BE2C (cell line): ENCODE measurements at regions not wholly inside any gene's neighbourhood (a gene's known extent, or its start where the extent isn't known, plus 50 kb on each side); places are given as distances from the start of the nearest gene placed in this dataset.
"Not testable (repeated sequence)": the region's sequence is repeated elsewhere in the genome, so short reads cannot be mapped to it uniquely, and the experiment has no call there.

ENCODE experiments used
- DNase-seq: peaks from one replicate; pipeline ENCODE4 v3.0.0-alpha.2; 2020
- H3K27me3 ChIP-seq: fragments of 250-450 bp; sonication (Bioruptor Pico); 2 replicates; pipeline ENCODE4 v1.5.1; 2020; ENCODE audit warnings: mild to moderate bottlenecking
- H3K36me3 ChIP-seq: fragments of 250-450 bp; sonication (Bioruptor Pico); 2 replicates; pipeline ENCODE4 v1.5.1; 2020; ENCODE audit warnings: mild to moderate bottlenecking
- H3K4me1 ChIP-seq: fragments of 250-450 bp; sonication (Bioruptor Pico); 2 replicates; pipeline ENCODE4 v1.5.1; 2020
- H3K4me3 ChIP-seq: 2 replicates; pipeline ENCODE4 v1.5.1; 2011; ENCODE audit warnings: low read depth, low read length
- H3K9me3 ChIP-seq: fragments of 250-450 bp; sonication (Bioruptor Pico); 2 replicates; pipeline ENCODE4 v1.5.1; 2020
- TF ChIP-seq, protein P1 (sequence below): IDR thresholded peaks from 2 replicates; pipeline ENCODE4 v1.5.1; 2012; ENCODE audit warnings: mild to moderate bottlenecking, low read depth, low read length

DNA sequence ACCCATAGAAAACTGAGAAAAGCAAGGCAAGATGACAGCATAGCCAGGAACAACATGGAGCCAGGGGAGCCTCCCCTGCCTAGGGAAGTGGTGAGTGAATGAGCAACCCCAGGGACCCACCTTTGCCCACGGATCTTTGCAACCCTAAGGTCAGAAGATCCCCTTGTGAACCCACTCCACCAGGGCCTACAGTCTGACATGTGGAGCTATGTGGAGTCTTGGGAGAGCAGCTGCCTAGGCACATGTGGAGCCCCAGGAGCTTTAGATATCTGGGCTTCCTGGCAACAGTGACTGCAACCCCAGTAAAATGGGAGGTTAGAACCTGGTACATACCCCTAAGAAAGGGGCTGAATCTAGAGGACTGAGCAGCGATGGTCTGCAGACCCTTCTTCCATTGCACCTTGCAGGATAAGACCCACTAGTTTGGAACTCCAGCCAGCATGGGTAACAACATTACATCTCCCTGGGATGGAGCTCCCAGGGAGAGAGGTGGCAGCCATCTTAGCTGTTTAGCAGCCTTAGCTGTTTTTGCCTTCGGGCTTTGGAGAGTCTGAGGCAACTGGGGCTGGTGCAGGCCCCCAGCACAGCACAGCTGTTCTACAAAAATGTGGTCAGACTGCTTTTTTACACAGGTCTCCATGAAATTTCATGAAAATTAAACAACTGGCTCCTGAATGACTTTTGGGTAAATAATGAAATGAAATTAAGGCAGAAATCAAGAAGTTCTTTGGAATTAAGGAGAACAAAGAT, 104.7 kb upstream of the TRIM2 start:
- Histone ChIP-seq H3K4me1 (no peaks in the 10 kb centered on the region), H3K27me3 (no peaks in the 10 kb centered on the region; the same call in 1 of the 2 replicates), H3K9me3 (no peaks in the 10 kb centered on the region), H3K4me3 (no peak overlapping the region), H3K36me3 (no peaks in the 10 kb centered on the region)
- DNase-seq, result no peak
- TF ChIP-seq, protein P1, sequence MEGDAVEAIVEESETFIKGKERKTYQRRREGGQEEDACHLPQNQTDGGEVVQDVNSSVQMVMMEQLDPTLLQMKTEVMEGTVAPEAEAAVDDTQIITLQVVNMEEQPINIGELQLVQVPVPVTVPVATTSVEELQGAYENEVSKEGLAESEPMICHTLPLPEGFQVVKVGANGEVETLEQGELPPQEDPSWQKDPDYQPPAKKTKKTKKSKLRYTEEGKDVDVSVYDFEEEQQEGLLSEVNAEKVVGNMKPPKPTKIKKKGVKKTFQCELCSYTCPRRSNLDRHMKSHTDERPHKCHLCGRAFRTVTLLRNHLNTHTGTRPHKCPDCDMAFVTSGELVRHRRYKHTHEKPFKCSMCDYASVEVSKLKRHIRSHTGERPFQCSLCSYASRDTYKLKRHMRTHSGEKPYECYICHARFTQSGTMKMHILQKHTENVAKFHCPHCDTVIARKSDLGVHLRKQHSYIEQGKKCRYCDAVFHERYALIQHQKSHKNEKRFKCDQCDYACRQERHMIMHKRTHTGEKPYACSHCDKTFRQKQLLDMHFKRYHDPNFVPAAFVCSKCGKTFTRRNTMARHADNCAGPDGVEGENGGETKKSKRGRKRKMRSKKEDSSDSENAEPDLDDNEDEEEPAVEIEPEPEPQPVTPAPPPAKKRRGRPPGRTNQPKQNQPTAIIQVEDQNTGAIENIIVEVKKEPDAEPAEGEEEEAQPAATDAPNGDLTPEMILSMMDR, result no peak

DNA sequence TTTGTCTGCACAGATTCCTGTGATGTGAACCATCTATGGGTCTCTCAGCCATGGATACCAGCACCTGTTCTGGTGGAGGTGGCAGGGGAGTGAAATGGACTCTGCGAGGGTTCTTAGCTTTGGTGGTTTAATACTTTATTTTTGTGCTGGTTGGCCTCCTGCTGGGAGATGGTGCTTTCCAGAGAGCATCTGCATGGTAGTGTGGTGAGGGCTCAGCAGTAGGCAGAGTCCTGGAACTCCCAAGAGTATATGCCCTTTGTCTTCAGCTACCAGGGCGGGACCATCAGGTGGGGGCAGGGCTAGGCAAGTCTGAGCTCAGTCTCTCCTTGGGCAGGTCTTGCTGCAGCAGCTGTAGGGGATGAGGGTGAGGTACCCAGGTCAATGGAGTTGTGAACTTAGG, 97.5 kb upstream of the TRIM2 start:
- not testable (repeated sequence) for H3K27me3 ChIP-seq, H3K4me1 ChIP-seq, DNase-seq, H3K4me3 ChIP-seq, H3K36me3 ChIP-seq, H3K9me3 ChIP-seq

DNA sequence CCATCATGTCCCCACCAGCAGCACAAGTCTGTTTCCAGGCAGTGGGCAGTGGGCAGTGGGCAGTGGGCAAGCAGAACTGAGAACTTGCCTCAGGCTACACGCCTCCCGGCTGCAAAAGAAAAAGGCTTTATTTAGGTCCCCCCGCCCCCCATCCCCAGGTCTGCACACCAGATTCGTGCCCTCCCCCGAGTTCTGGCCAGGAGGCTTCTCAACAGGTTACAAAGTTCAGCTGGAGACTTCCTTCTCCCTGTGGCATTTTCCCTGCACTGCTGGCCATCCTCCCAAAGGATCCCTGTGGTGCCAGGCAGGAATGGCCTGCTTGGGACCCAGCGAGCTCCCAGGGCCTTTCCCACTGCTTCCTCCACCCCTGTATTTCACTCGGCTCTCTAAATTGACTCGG, 97.0 kb upstream of the TRIM2 start:
- H3K4me3 ChIP-seq, result no peak overlapping the region
- TF ChIP-seq, protein P1, result no peak
- no peaks in the 10 kb centered on the region for H3K36me3 ChIP-seq
- DNase-seq, result no peak
- H3K4me1 ChIP-seq, result no peaks in the 10 kb centered on the region
- H3K27me3 ChIP-seq, result no peaks in the 10 kb centered on the region; the same call in 1 of the 2 replicates
- H3K9me3 ChIP-seq, result no peaks in the 10 kb centered on the region

DNA sequence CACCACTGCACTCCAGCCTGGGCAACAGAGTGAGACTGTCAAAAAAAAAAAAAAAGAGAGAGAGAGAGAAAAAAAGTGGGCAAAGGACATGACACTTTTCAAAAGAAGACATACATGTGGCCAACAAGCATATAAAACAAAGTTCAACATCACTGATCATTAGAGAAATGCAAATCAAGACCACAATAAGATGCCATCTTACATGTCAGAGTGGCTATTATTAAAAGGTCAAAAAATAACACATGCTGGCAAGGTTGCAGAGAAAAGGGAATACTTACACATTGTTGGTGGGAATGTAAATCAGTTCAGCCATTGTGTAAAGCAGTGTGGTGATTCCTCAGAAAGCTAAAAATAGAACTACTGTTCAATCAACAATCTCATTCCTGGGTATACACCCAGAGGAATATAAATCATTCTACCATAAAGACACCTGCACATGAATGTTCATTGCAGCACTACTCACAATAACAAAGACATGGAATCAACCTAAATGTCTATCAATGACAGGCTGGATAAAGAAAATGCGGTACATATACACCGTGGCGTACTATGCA, 94.9 kb upstream of the TRIM2 start:
- TF ChIP-seq, protein P1, result no peak
- no peaks in the 10 kb centered on the region for H3K27me3 ChIP-seq

DNA sequence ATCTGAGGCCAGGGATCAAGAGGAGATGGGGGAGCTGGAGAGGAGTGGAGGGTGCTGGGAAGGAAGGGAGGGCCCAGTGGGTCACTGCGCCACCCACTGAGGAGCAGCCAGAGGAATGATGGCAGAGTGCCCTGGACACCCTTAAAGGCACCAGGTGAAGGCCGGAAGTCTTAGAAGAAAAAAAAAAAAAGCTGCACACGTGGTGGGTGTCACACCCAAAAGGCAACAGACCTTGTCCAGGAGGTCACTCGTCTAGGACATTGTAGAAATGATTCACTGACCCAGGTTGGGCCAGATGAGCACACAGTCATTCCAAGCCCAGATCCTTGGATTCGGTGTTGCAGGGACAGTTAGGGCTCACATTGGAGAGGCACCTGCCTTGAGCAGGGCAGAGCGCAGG, 93.5 kb upstream of the TRIM2 start:
- Histone ChIP-seq H3K4me3 (no peak overlapping the region), H3K9me3 (no peaks in the 10 kb centered on the region), H3K4me1 (no peaks in the 10 kb centered on the region), H3K36me3 (no peaks in the 10 kb centered on the region), H3K27me3 (no peaks in the 10 kb centered on the region)
- no peak for DNase-seq
- TF ChIP-seq, protein P1, result no peak

More for the DNA sequence above, 94.9 kb upstream of the TRIM2 start:
- Histone ChIP-seq H3K4me1 (no peaks in the 10 kb centered on the region), H3K4me3 (no peak overlapping the region), H3K9me3 (no peaks in the 10 kb centered on the region), H3K36me3 (no peaks in the 10 kb centered on the region)
- no peak for DNase-seq

DNA sequence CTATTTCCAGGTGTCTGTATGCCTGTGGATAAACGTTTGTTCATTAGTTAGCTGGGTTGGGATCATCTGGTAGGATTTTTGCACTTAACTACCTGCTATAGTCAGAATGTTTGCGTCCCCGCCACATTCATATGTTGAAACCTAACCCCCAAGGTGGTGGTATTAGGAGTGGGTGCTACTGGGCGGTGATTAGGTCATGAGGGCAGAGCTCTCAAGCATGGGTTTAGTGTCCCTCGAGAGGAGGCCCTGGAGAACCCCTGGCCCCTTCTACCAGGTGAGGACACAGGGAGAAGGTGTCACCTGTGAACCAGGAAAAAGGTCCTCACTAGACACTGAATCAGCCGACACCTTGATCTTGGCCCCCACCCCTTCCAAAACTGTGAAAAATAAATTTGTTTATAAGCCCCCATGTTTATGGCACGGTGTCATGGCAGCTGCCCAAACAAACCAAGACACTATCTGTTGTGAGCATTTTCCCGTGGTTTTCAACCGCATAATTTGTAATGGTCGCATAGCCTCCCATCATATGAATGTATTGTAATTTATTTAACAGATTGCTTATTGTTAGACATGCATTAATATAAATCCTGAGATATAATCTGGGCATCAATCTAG, 92.7 kb upstream of the TRIM2 start:
- TF ChIP-seq, protein P1, result no peak
- Histone ChIP-seq H3K36me3 (no peaks in the 10 kb centered on the region), H3K4me1 (no peaks in the 10 kb centered on the region), H3K4me3 (no peak overlapping the region), H3K9me3 (no peaks in the 10 kb centered on the region), H3K27me3 (no peaks in the 10 kb centered on the region)
- DNase-seq, result no peak
